Tibial nerve (tissue), 4 donors: ENCODE measurements at regions not wholly inside any gene's neighbourhood (a gene's known extent, or its start where the extent isn't known, plus 50 kb on each side); places are given as distances from the start of the nearest gene placed in this dataset.

Experiments
- DNase-seq, 2 donors: peaks; one replicate each; pipeline ENCODE4 v3.0.0-alpha.2; 2019; ENCODE audit warnings: low spot score in 2 of 2
- H3K27ac ChIP-seq, 4 donors: fragments of 200-600 bp; sonication (generic) in 3 of 4; one replicate each; pipeline ENCODE4 v1.5.1; 2017 to 2019; ENCODE audit warnings: mild to moderate bottlenecking in 1 of 4
- H3K27me3 ChIP-seq, 2 donors: fragments of 200-600 bp; sonication (generic) in 1 of 2; one replicate each; pipeline versions ENCODE4 v1.5.1 to v1.6.0; 2017 to 2019
- H3K36me3 ChIP-seq, 3 donors: fragments of 200-600 bp; sonication (generic); one replicate each; pipeline ENCODE4 v1.5.1; 2018 to 2019
- H3K4me1 ChIP-seq, 4 donors: fragments of 200-600 bp; sonication (generic) in 3 of 4; one replicate each; pipeline ENCODE4 v1.5.1; 2017 to 2019
- H3K4me3 ChIP-seq, 4 donors: fragments of 200-600 bp; sonication (generic) in 3 of 4; one replicate each; pipeline ENCODE4 v1.5.1; 2017 to 2019; ENCODE audit warnings: mild to moderate bottlenecking in 1 of 4, moderate library complexity in 1 of 4
- H3K9me3 ChIP-seq, 4 donors: fragments of 200-600 bp; sonication (generic) in 3 of 4; one replicate each; pipeline ENCODE4 v1.5.1; 2017 to 2019
- EP300 ChIP-seq, 2 donors: sonication (generic); formaldehyde crosslinking; IDR thresholded peaks; one replicate each; pipeline ENCODE4 v1.6.1; 2017; ENCODE audit warnings: antibody characterized with exemption in 2 of 2, mild to moderate bottlenecking in 1 of 2
- POLR2A ChIP-seq, 2 donors: fragments of 450-650 bp; IDR thresholded peaks; one replicate each; pipeline ENCODE4 v1.6.1; 2017; ENCODE audit warnings: antibody characterized with exemption in 2 of 2, mild to moderate bottlenecking in 2 of 2, moderate library complexity in 2 of 2
- WGBS, 2 donors: methylation state at CpG; one replicate each; pipeline ENCODE4 v1.1.5; 2018; 5-methylcytosine and 5-hydroxymethylcytosine counted together
- TF ChIP-seq, protein P1 (sequence below), 5 experiments: fragments of 200-600 bp in 3 of 5; fragments of 450-650 bp in 2 of 5; sonication (generic) in 3 of 5; IDR thresholded peaks; one replicate each; pipeline ENCODE4 v1.5.1; 2016 to 2019; ENCODE audit warnings: antibody characterized with exemption in 5 of 5, mild to moderate bottlenecking in 3 of 5, moderate library complexity in 2 of 5

- Histone ChIP-seq H3K9me3 (peaks cover 0 to 16% (median 0%) of the 10 kb centered on the region in 4 donors), H3K36me3 (no peaks in the 10 kb centered on the region), H3K4me3 (no peak overlapping the region), H3K27ac (no peak overlapping the region), H3K27me3 (no peaks in the 10 kb centered on the region), H3K4me1 (no peaks in the 10 kb centered on the region)
- DNase-seq: no peak
- TF ChIP-seq, protein P1, sequence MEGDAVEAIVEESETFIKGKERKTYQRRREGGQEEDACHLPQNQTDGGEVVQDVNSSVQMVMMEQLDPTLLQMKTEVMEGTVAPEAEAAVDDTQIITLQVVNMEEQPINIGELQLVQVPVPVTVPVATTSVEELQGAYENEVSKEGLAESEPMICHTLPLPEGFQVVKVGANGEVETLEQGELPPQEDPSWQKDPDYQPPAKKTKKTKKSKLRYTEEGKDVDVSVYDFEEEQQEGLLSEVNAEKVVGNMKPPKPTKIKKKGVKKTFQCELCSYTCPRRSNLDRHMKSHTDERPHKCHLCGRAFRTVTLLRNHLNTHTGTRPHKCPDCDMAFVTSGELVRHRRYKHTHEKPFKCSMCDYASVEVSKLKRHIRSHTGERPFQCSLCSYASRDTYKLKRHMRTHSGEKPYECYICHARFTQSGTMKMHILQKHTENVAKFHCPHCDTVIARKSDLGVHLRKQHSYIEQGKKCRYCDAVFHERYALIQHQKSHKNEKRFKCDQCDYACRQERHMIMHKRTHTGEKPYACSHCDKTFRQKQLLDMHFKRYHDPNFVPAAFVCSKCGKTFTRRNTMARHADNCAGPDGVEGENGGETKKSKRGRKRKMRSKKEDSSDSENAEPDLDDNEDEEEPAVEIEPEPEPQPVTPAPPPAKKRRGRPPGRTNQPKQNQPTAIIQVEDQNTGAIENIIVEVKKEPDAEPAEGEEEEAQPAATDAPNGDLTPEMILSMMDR (IDR thresholded peaks at IDR 0.05): no peak
- TF ChIP-seq EP300 (IDR thresholded peaks at IDR 0.05) (no peak), POLR2A (IDR thresholded peaks at IDR 0.05) (no peak)
- 91 to 93% methylated on average over 3 of the region's 3 CpGs for WGBS, 2 donors
Measured at GRCh38 chr14:83455561-83455960, 1921.9 kb upstream of the SEL1L start.

DNA sequence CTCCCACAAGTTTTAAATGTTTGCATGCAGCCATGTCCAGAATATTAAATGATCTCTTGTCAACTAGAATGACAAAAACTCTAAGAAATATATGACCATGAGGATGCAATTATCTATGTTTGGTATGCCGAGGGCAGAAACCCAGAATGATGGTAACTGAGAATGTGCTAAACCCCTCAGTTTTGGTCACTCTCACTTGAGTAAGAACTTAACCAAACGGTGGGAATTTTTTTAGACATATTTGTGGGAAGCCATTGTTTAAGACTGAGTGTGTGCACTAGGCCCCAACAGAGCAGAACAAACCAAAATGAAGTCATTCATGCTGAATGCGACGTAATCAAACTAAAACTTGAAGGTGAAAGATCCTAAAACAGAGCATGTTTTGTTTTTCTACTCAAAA is 1927.9 kb upstream of the SEL1L start:
- no peaks in the 10 kb centered on the region for H3K27me3 ChIP-seq
- no peak for DNase-seq
- peaks cover 0 to 9% (median 0%) of the 10 kb centered on the region in 4 donors for H3K9me3 ChIP-seq
- TF ChIP-seq POLR2A (IDR thresholded peaks at IDR 0.05) (no peak), EP300 (IDR thresholded peaks at IDR 0.05) (no peak)
- TF ChIP-seq, protein P1 (IDR thresholded peaks at IDR 0.05): no peak
- no peaks in the 10 kb centered on the region for H3K4me1 ChIP-seq
- no peak overlapping the region for H3K4me3 ChIP-seq
- H3K27ac ChIP-seq: no peak overlapping the region
- WGBS, 2 donors: 76 to 77% methylated on average over 4 of the region's 4 CpGs
- no peaks in the 10 kb centered on the region for H3K36me3 ChIP-seq

DNA sequence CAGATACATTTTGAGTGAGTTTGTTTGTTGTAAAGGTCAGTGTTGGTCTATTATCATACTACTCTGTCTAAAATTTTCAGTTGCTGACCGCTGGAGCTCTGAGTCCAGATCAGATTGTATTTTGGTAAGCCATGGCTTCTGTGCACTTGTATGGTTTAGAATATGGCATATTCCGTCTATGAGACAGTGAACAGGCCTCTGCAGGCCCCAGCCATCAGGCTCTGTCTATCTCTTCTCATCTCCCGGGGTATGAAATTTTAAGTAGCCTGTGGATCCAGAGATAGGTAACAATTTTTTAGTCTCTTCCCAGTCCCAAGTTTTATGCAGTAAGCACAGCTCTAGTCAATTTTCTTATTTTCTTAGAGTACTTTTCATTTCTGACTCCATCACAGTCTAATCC is 1929.1 kb upstream of the SEL1L start:
- TF ChIP-seq EP300 (IDR thresholded peaks at IDR 0.05): no peak
- TF ChIP-seq POLR2A (IDR thresholded peaks at IDR 0.05): no peak
- TF ChIP-seq, protein P1 (IDR thresholded peaks at IDR 0.05): no peak
- DNase-seq: no peak
- Histone ChIP-seq H3K27ac (no peak overlapping the region), H3K27me3 (no peaks in the 10 kb centered on the region), H3K9me3 (peaks cover 0 to 9% (median 0%) of the 10 kb centered on the region in 4 donors), H3K4me3 (no peak overlapping the region), H3K36me3 (no peaks in the 10 kb centered on the region), H3K4me1 (no peaks in the 10 kb centered on the region)
- 92 to 96% methylated on average over 3 of the region's 3 CpGs for WGBS, 2 donors

DNA sequence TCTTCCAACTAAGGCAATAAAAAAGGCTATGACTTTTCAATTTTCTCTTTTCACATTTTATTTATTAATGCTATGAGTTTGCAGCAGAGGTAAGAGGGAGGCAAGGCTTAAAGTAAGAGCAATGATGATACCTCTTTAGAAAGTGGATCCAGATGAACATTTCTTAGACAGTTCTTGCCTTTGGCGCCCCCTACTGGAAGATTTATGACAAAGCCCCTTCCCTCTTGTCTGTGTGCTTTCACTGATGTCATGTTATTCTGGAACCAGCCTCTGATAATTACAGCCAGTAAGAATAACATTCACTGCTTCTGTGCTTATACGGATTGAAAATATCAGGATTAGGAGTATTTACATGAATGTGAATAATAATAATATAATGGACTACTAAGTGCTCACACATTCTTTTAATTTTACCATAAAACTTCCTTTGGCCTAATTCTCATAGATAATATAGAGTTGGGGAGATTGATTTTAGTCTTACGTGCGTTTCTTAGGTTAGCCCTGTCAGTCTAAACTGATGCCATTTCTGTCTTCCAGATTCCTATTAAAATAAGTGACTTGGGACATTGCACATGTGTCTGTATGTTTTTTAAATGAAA is 1929.9 kb upstream of the SEL1L start:
- no peak overlapping the region for H3K27ac ChIP-seq
- H3K4me3 ChIP-seq: no peak overlapping the region
- no peaks in the 10 kb centered on the region for H3K4me1 ChIP-seq
- no peaks in the 10 kb centered on the region for H3K36me3 ChIP-seq
- no peak for TF ChIP-seq EP300 (IDR thresholded peaks at IDR 0.05)
- TF ChIP-seq, protein P1 (IDR thresholded peaks at IDR 0.05): peak; percentile 51 to 71 (median 62)
- no peaks in the 10 kb centered on the region for H3K27me3 ChIP-seq
- H3K9me3 ChIP-seq: peaks cover 0 to 9% (median 0%) of the 10 kb centered on the region in 4 donors
- DNase-seq: peak in 1 of 2 donors; percentile 49
- 50 to 52% methylated on average over 4 of the region's 4 CpGs for WGBS, 2 donors

DNA sequence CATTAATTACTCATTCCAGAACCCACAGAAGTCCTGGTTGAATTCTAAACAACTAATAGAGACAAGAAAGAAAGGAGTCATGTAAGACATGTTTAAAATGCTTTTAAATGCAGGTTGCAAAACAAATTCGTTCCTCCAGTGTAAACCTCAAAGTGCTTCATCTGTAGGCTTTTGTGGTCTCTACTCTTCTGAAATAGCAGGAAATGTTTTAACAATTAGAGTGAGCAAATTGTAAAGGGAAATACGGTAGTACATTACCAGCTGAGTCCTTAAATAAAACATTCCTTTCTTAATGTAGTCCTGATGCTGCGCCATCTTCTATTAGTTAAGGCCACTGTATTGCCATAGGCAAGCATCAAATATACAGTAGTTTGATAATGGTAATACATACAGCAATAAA is 1934.2 kb upstream of the SEL1L start:
- Histone ChIP-seq H3K27me3 (no peaks in the 10 kb centered on the region), H3K9me3 (no peaks in the 10 kb centered on the region), H3K4me3 (no peak overlapping the region), H3K36me3 (no peaks in the 10 kb centered on the region), H3K4me1 (no peaks in the 10 kb centered on the region), H3K27ac (no peak overlapping the region)
- WGBS, 2 donors: 42 to 45% methylated on average over 3 of the region's 3 CpGs
- TF ChIP-seq EP300 (IDR thresholded peaks at IDR 0.05): no peak
- TF ChIP-seq, protein P1 (IDR thresholded peaks at IDR 0.05): no peak
- DNase-seq: no peak
